ENCODE measurements at regions not wholly inside any gene's neighbourhood (a gene's known extent, or its start where the extent isn't known, plus 50 kb on each side); places are given as distances from the start of the nearest gene placed in this dataset.
"Not testable (repeated sequence)": the region's sequence is repeated elsewhere in the genome, so short reads cannot be mapped to it uniquely, and the experiment has no call there.

DNA sequence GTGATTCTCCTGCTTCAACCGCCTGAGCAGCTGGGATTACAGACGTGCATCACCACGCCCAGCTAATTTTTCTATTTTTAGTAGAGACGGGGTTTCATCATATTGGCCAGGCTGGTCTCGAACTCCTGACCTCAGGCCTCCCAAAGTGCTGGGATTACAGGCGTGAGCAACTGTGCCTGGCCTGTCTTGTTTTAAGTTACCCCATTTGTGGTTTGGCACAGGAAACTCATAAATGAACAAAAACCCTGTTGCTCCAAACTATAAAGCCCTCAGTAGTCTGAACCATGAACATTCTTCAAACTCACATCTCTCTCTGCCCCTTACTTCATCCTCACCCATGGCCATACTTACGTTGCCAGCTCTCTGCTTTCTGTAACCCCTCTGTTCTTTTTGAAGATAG is 61.7 kb downstream of the RHOU start:
- not testable (repeated sequence) for ATAC-seq; DNase-seq (ENCODE audit: missing footprints)

DNA sequence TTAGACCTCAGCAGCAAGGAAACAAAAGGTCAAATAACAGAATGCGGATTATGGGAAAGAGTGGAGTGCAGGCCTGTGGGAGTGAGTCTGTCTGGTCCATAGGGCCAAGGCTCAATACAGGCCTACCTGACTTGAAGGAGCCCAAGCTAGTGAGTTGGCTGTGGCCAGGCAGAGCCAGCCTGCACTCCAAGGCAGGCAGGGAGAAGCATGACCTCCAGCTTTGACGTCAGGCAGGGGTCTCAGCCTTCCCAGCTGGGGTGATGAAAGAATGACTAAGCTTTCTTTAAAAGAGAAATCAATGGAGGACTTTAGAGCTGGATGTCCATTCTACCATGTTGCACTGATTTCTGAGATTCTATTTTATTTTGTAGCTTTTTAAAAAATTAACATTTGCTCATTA is 62.8 kb downstream of the RHOU start:
- DNase-seq (ENCODE audit: missing footprints) (no peak), ATAC-seq (no peak)
- intact Hi-C loops (cut with DNase I): no loop called here

More for the DNA sequence above, 61.7 kb downstream of the RHOU start:
- intact Hi-C loops (cut with DNase I): not testable (repeated sequence)

DNA sequence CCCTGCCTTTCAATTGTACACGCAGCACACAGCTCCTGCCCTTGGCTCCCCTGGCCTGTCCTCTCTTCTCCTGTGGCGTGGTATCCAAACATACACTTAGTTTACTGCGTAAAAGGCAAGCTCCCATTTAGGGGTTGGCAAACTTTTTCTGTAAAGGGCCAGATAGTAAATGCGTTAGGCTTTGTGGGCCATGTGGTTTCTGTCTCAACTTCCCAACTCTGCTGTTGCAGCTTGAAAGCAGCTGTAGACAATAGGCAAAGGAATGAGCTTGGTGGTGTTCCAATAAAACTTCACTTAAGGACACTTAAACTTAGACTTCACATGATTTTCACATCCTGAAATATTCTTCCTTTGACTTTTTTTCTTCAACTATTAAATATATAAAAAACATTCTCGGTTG is 63.3 kb downstream of the RHOU start:
- no peak for DNase-seq (ENCODE audit: missing footprints)
- intact Hi-C loops (cut with DNase I): no loop called here
- ATAC-seq: no peak

DNA sequence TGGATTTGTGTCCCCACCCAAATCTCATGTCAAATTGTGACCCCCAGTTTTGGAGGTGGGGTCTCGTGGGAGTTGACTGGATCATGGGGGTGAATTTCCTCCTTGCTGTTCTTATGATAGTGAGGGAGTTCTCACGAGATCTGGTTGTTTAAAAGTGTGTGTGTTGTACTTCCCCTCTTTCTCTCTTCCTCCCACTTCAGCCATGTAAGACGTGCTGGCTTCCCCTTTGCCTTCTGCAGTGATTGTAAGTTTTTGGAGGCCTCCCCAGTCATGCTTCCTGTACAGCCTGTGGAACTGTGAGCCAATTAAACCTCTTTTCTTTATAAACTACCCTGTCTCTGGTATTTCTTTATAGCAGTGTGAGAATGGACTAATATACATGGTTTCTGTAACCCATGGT is 64.6 kb downstream of the RHOU start:
- ATAC-seq: no peak
- DNase-seq (ENCODE audit: missing footprints): no peak
- intact Hi-C loops (cut with DNase I): no loop called here

DNA sequence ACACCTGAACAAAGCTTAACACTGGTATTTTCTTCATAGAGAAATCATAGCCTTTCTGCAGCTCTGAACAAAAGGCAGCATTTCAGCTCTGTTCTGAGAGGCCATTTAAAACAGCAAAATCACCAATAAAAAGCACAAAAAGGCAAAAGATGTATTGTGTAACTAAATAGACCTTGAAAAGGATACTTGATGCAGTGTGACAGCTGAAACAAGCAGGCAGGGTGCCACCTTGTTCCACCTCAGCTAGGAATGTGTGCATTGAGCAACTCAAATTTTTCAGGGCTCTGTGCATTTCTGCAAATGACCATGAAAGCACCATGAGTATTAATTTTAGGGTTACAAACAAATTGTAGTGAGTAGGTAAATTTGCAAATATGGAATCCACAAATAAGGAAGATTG is 65.8 kb downstream of the RHOU start:
- no peak for DNase-seq (ENCODE audit: missing footprints)
- intact Hi-C loops (cut with DNase I): no loop called here
- ATAC-seq: no peak

DNA sequence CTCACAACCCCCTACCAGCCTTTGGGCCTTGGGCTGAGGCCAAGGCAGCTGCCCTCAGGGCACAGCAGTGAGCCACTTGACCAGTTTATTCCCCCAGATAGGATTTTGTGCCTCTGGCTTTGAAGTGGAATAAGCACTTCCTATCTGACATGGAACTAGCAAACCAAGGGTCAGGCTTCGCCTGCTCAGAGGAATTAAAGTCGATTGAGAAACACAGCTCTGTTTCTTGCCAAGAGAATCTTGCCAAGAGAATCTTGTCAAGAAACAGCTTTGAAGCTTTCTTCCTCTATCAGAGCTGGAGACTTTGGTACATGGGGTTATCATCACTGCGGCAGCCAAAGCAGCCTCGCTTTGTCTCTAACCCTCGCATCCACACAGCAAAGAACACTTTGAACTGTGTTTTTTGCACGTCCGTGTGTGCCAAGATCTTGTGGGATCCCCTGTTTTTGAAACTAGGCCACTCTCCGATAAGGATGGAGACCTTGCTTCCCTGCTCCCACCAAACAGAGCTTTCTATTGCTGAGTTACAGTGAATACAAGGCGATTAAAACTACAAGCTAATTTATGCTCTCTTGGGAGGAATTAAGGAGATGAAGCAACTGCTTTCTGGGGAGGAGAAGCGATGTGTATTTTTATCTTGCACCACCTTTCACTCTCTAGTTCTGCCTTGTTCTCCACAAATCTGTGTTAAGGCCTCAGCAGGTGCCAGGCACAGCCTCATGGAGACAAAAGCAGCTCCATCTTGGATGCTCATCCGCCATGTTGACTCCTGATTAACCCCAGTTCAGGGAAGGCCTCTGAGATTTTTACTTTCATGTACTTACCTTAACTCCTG is 67.3 kb downstream of the RHOU start:
- ATAC-seq: peak; percentile 93
- no peak for DNase-seq (ENCODE audit: missing footprints)
- intact Hi-C loops (cut with DNase I): no loop called here

DNA sequence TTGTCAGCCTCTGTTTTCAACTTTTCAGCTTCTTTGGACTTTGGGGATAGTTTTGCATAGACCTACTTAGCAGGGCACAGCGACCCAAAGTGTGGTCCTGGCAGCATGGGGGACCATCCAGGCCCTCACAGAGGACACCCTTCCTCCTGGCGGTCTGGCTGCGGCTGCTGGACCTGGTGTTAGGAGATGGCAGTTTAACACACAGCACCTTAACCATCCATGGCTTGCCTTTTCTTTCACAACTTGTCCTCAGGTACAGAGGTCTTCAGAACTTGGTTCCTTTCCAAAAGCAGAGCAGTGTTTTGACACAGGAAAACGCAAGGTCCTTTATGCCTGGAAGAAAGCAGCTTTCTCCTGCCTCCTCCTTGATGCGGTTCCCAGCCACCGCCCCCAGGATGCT is 68.1 kb downstream of the RHOU start:
- no peak for DNase-seq (ENCODE audit: missing footprints)
- ATAC-seq: no peak
- intact Hi-C loops (cut with DNase I): no loop called here

DNA sequence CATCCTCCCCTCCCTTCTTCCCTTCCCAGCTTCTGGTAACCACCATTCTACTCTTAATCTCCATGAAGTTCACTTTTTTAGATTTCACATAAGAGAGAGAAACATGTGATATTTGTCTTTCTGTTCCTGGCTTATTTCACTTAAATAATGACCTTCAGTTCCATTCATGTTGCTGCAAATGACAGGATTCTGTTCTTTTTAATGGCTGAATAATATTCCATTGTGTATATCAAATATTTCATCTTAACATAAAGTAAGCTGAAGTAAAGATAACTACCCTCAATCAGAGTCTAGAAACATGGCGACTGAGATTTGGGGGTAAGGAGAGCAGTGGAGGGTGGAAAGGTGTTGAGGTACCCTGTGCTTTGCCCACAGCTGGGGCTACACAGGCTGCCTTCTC is 68.9 kb downstream of the RHOU start:
- no peak for DNase-seq (ENCODE audit: missing footprints)
- intact Hi-C loops (cut with DNase I): no loop called here
- ATAC-seq: no peak

DNA sequence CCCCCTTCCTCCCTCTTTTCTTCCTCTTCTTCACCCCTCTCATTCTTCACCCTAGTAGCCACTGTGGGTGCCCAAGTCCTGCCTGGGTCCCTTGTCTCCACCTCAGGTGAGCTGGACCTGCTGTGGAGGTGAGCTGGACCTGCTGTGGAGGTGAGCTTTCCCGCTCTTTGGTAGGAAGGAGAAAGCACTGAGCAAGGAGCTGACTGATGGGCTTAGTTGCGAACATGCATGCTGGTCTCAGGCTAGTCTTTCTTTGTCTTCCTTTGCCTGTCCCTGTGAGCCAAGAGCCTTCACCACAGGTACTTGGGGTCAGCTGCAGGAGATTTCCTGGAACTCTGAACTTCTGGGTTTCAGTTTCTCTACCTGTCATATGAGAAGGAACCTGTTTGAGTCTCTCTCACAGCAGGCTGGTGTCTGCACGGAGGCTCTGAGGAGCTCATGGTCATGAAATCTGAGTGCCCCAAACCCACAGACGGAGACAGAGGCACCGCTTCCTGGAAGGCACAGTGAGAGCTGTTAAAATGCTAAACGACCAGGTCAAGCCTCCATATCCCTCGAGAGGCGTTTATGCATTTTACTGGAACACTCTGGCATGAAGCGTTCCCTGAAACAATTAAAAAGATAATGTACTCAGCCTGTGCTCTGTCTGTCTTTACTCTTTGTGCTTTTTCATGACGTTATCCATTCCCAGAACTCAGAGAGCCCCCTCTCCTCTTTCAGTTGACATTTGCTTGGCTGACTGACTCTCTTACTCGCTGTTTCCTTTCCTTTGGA is 69.5 kb downstream of the RHOU start:
- intact Hi-C loops (cut with DNase I): no loop called here
- DNase-seq (ENCODE audit: missing footprints) (no peak), ATAC-seq (no peak)

DNA sequence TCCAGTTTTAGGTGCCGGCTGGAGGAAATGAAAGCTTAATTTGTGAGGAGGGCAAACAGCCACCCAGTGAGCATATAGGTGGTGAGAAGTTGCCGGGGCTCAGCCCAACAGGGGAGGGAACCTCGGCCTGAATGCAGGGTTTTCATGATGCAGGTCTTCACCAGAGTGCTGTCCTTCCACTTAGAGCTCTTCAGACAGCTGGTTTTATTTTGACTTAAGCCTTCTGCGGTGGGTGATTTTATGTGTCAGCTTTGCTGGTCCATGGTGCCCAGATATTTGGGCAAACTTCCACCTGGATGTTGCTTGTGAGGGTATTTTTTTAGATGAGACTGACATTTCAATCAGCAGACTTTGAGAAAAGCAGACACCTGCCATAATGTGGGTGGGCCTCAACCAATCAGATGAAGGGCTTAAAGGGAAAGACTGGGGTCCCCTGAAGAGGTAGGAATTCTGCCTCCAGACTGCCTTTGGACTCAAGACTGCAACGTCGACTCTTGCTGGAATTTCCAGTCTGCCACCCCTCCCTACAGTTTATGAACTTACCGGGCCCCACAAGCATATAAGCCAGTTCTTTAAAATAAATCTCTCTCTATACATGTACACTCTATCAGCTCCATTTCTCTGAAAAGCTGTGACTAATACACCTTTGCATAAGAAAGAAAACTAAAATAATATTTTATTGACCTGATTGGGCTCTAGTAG is 72.8 kb downstream of the RHOU start:
- intact Hi-C loops (cut with DNase I): no loop called here
- ATAC-seq (no peak), DNase-seq (ENCODE audit: missing footprints) (no peak)

DNA sequence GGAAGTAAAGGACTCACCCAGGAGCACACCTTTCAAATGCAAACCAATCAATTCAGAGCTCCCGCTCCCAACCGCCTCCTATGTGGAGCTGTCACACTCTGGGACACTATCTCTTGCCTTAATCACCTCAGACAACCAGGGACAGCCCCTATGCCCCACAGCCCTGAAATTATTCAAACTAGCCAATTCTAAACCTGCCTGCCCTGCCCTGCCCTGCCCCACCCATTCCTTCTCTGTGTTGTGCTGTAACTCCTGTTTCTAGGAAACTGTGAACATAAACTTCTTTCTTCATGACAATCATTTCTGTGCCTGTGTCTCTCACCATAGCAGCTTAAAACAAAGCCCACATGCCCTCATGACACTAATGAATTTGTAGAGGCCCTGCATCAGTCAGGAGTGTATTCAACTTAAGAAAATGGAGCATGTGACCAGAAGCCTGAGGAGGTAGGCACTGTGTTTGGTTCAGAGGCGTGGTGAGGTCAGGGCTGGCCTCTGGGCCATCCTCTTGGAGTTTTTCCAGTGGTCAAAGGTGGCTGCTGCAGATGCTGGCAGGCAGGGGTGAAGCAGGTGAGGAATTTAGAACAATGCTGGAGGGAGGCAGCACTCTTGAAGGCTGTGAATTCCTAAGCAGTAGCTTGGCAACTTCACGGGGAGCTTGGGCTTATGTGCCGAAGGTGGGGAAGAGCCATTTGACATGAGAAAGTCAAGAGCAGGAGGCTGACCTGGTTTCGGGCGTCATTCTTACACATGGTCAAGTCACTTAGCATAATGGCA is 74.5 kb downstream of the RHOU start:
- DNase-seq (ENCODE audit: missing footprints) (no peak), ATAC-seq (no peak)
- intact Hi-C loops (cut with DNase I): no loop called here

DNA sequence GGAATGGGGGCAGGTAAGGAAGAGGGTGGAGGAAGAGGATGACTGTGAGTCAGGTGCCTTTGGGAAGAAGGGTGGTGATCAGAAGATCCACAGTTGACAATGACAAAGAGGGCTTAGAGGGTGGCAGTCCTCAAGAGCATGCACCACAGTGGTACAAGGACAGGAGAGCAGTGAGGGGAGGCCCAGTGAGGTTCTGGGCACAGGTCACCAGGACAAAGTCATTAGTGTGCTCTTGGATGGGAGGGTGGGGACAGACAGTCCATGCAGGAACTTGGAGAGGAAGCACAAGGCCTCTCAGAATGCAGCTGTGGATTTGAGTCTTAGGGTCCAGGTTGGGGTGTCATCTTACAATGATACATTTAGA is 75.1 kb downstream of the RHOU start:
- no peak for ATAC-seq
- DNase-seq (ENCODE audit: missing footprints): no peak
- intact Hi-C loops (cut with DNase I): no loop called here

DNA sequence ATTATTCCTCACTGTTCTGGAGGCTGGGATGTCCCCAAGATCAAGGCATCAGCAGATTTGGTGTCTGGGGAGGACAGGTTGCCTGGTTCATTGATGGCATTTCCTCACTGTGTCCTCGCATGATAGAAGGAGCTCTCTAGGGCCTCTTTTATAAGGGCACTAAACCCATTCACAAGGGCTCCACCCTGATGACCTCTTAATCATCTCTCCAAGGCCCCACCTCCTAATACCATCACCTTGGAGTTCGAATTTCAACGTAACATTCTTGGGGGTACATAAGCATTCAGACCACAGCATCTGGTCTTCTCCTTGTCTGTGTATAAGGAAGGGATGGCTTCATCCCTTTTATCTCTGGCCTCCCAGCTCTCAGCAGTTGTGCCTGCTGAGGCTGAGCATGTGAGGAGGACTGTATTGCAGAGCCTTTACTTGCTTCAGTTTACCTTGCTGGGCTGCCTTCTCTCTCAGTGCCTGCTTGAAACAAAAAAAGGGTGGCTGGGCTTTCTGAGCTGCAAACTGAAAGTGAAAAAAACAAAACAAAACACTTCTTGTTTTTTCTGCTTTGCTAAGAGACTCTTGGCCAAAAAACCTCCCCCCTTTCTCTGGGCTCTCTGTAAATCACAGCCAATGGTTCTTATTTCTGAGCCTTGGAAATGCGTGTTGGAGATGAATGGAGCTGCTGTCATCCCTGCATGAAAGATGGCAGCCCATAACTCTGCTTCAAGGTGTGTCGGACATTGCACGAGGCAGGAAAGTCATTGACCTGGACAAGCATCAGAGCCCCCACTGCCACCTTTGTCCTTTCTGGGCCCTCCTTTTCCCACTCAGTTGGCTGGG is 75.8 kb downstream of the RHOU start:
- intact Hi-C loops (cut with DNase I): no loop called here
- peak; percentile 64 for ATAC-seq
- no peak for DNase-seq (ENCODE audit: missing footprints)

DNA sequence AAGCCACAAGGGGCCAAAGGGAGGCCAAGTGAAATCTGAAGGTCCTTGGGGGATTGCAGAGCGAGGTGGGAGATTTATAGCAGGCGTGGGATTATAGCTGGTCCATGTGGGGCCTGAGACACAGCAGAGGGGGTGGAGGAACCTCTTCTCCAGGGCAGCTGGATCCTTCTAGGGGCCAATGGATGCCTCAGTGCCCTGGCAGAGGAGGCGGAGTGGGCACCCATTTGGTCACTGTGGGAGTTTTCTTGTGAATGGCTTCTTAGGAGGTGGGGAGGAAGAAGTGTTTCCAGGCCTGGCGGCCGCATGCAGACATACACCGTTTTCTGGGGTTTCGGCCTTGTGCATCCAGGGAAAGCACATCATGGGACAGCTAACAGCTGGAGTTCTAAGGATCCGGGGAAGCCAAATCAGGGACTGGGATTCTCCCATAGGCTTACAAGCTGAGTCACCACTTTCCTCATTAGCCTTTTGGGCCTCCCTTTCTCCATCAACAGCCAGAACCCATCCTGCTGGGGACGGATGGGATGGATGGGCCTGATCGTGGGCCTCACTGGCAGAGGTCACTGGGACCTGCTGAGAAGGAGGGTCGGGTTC is 76.5 kb downstream of the RHOU start:
- intact Hi-C loops (cut with DNase I): no loop called here
- ATAC-seq: peak; percentile 39
- DNase-seq (ENCODE audit: missing footprints): no peak

DNA sequence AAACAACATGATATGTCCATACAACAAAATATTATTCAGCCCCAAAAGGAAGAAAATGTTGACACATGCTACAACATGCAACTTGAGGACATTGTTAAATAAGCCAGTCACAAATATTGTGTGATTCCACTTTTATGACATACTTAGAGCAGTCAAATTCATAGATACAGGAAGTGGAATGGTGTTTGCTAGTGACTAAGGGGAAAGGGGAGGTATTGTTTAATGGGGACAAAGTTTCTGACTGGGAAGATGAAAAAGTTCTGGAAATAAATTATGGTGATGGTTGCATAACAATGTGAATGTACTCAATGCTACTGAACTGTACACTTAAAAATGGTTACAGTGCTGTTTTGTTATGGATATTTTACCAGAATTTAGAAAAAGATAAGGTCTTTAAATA is 77.7 kb downstream of the RHOU start:
- ATAC-seq: no peak
- intact Hi-C loops (cut with DNase I): no loop called here
- no peak for DNase-seq (ENCODE audit: missing footprints)

DNA sequence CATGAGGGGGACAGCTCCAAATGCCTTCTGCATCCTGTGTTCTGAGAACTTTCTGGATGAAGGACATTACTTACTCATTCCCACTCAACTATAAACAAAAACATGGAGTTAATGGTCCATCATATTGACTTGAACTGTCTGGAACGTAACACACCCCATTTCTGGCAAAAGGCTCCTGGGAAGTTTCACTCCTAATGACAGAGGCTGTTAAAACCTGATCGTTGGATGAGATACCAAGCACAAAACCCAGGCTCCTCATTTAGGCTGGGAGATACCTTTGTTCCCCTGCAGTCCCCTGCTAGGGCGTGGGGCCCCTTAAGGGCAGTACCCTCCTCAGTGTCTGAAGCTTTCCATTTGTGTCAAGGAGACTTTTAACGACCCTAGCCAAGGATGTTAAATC is 78.9 kb downstream of the RHOU start:
- intact Hi-C loops (cut with DNase I): no loop called here
- no peak for ATAC-seq
- DNase-seq (ENCODE audit: missing footprints): no peak

DNA sequence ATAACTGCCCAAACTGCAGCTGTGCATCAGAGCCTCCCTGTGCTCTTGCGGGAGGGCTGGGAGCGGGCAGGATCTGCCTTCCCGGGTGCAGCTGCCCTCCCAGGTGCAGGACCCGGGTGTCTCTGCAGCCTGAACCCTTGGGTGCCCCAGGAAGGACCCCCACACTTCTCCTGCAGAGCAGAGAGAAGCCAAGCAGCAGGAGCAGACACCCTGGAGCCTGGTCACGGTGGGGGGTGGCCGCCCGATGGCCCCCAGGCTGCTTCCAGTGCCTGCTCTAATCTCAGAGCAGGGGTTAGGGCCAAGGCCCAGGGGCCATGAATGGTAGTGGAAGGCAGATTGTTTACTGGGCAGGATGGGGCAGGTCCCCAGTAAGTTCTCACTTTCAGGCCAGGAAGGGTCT is 83.0 kb downstream of the RHOU start:
- ATAC-seq: no peak
- intact Hi-C loops (cut with DNase I): no loop called here
- DNase-seq (ENCODE audit: missing footprints): no peak

All from Right ventricle myocardium inferior (tissue), 1 donor.